NCI-H1417 (cell line): ENCODE measurements at regions not wholly inside any gene's neighbourhood (a gene's known extent, or its start where the extent isn't known, plus 50 kb on each side); places are given as distances from the start of the nearest gene placed in this dataset.
A peak's percentile ranks its signal among the peaks of the same experiment; 100 is the strongest.

Experiments used
- DNase-seq, 3 experiments: peaks; one replicate each; lab custom pipeline; 2025; lab: John Stamatoyannopoulos, UW

- no peak for DNase-seq
Measured at GRCh38 chr5:60185231-60186099, 291.9 kb upstream of the PDE4D start.

GRCh38 chr5:60184606-60185005 is 291.1 kb upstream of the PDE4D start:
- no peak for DNase-seq

DNA sequence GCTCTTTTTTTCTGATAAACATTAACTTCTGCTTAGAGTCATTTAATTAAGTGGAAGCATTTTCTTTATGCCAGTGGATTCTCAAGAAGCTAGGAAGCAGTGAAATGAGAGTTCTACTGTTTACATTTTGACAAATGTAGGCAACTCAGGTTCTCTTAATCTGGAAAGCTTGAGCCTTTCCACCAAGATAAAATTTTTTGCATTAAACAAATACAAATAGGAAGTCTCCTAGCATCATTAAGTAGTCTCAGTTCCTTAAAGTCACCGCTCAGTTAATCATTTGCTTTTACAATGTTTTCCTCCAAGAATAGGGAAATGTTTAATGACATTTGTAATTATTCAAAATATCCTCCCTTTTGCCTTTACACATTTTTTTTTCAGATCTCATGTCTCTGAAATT is 290.4 kb upstream of the PDE4D start:
- no peak for DNase-seq

GRCh38 chr5:60178101-60178500 is 284.6 kb upstream of the PDE4D start:
- DNase-seq: no peak

GRCh38 chr5:60177596-60177995 is 284.1 kb upstream of the PDE4D start:
- no peak for DNase-seq

DNA sequence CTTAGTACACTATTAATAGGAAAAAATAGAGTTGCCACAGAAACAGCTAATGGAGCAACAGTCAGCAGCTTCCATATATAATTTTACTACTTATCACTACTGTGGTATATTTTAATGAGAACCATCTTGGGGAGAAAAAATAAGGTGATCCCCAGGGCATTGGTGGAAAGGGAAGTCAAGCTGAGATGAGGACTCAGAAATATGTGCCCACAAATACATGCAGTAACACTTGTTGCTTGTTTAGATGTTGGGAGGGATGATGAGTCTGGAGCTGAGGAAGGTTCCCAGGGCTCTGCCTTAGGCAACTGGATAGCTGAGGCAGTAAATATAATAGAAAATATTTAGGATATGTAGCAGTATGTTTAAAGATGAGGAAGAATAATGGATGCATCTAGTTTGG is 280.1 kb upstream of the PDE4D start:
- DNase-seq: no peak

GRCh38 chr5:60163762-60164161 is 270.2 kb upstream of the PDE4D start:
- no peak for DNase-seq

DNA sequence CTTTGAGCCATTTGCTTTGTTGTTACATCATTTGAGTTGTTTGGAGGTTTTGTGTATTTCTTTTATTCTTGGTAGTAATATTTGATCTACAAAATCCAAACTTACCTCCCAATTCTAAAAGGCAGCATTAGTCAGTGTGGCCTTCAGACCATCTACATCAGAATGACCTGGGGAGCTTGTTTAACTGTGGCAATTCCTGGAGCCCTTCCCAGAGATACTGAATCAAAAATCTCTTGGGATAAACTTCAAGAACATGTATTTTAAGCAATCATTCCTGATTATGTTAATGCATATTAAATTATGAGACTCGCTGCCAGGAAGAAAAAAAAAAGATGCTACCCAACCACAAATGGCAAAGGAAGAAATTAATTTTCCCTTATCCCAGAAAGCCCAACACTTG is 268.9 kb upstream of the PDE4D start:
- DNase-seq: peak in 1 of 3 experiments; percentile 3

- DNase-seq: peak in 2 of 3 experiments; percentile 19 to 49
Measured at GRCh38 chr5:60161340-60161934, 267.9 kb upstream of the PDE4D start.

DNA sequence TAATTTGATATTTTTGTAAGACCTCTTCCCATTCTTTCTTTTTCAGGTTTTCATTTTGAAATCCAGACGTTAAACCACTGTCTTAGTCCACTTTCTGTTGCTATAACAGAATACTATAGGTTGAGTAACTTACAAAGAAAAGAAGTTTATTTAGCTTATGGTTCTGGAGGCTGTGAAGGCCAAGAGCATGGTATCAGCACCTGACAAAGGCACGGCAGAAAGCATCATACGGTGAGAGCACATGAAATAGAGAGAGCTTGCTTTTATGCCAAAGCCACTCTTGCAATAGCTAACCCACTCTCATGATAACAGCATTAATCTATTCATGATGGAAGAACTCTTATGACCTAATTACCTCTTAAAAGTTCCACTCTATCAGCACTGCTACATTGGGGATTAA is 255.6 kb upstream of the PDE4D start:
- no peak for DNase-seq

DNA sequence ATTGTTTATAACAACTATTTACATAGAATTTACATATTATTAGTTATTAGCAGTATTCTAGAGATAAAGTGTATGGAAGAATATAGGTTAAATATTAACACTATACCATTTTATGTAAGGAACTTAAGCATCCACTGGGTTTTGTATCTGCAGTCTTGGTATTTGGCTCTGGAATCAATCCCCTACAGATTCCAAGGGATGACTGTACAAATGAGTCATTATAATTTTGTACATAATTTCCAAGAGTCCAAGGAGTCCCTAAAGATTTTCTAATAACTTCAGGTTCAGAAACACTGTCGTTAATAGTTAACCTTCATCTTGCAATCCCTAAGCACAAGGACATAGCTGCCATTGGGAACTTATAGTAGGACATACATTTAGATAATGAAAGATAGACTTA is 254.8 kb upstream of the PDE4D start:
- no peak for DNase-seq

DNA sequence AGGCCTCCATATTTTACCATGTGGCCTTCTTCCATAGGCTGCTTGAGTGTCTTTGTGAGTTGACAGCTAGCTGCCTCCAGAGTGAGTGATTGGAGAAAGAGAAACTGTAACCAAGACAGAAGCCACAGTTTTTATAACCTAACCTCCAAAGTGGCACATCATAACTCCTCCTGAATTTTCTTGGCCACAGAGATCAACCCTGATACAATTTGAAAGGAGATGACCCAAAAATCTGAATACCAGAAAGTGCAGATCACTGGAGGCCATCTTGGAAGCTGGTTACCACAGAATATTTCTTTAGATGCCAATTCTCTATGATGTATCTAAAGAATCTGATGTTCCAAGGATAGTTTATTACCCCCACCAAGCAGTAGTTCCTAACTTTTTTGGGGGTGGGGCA is 254.3 kb upstream of the PDE4D start:
- no peak for DNase-seq

DNA sequence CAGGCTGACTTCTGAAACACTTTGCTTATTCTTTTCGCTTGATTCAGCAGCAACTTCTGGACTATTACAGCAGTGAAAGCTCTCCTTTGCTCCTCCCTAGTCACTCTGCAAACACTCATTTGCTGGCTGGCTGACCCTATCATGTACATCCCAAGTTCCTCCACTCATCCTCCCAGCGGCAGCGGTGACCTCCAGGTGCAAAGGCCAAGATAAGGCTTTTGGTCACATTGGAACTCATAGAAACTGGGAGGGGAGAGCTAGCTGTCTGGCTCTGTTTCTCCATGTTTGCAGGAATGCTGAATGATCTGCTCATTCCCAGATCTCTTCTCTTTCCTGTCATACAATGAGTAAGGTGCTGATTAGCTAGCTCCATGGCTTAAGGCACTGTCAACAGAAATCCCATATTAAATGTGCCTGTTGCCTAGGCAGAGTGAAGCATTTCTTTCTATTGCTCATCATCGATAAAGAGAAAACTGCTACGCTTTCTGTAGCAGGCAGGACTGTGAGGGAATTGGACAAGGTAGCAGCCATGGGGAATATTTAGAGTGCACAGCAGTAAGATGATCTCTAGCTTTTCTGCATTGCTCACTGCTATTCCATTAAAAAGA is 250.5 kb upstream of the PDE4D start:
- no peak for DNase-seq

DNA sequence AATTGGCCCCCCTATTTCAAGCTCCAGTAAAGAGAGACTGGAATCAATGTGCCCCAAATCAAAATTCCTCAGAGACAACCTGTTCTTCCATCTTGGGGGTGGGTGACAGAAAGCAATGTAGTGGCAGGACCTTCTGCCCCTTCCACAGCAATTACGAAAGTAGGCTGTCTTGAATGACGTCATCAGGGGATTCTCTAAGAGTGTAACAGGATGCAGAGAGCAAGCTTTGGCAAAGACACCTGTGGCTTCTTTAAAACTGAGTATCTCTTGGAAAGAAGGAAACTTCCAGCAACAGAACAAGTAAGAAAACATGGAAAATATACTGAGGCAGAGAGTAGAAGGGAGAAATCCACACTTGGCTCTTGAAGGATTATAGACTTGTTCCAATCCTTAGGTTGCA is 247.6 kb upstream of the PDE4D start:
- no peak for DNase-seq

DNA sequence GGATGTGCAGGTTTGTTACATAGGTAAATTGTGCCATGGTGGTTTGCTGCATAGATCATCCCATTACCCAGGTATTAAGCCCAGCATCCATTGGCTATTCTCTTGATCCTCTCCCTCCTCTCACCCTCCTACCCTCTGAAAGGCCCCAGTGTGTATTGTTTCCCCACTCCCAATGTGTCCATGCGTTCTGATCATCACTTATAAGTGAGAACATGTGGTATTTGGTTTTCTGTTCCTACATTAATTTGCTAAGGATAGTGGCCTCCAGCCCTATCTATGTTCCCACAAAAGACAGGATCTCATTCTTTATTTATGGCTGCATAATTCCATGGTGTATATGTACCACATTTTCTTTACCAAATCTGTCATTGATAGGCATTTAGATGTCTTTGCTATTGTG is 243.3 kb upstream of the PDE4D start:
- DNase-seq: no peak

- no peak for DNase-seq
Measured at GRCh38 chr5:60131504-60131903, 238.0 kb upstream of the PDE4D start.

DNA sequence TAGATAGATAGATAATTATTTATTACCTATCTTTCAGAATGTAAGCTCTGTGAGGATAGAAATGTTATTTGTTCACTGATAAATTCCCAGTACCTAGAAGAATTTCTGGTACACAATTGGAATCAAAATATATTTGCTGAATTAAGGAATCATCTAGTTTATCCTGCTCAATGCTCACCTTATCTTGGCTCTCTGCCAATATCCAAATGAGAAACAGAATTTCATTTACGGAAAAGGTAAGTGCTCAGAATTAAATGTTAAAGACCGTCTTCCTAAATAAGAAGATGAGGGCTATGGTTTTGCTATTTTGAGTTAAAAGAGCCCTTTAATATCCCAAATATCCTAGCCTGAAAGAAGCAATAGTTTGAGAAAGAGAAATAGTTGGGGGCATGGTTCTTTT is 232.1 kb upstream of the PDE4D start:
- DNase-seq: no peak

DNA sequence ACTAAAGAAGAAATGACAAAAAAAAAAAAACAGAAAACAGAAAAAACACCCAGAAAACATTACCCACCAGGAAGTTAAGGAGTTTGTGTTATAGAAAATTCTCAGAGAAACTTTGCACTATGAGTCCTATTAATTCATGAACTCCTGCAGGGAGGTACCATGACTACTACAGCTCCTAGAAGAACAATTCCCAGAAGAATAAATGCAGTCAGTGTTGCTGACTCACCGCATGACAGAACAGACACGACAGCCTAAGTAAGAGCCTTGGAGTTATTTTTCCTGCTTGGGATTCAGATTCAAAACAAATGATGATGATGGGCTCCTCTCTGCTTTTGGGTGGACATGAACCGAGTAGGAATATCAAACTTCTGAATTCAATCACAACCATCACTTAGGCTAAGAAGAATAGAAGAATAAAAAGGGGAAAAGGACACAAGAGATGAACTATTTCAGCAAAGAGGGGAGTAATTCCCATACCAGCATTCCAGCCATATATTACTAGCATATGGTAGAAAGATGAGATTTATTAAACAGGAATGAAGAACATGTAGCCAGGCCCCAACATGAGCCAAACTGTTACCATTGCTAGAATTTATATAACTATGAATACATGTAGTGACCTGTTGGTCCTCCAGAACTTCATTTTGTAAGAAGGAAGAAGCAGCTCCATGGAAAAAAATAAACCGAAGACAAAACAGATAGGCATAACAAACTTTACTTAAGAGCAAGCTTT is 209.6 kb upstream of the PDE4D start:
- DNase-seq: no peak

DNA sequence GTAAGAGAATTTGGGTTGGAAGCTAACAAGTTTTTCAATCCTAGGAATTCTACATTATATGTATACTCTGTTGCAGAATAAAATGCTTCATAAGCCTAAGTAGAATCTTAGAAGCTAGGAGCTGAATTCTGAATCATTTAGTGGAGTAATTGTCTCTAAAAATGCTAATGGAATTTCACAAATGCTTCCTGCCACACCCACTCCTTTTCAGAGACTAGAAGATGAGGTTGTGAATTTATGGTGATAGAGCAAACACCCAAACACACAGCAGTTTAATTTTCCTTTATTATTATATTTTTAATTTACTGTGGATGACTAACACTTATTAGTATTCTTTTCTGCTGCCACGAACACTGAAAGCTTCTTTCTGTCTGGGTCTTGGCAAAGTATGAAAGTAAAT is 208.0 kb upstream of the PDE4D start:
- DNase-seq: no peak

GRCh38 chr5:60092671-60093422 is 199.3 kb upstream of the PDE4D start:
- no peak for DNase-seq

GRCh38 chr5:60086583-60086982 is 193.1 kb upstream of the PDE4D start:
- DNase-seq: no peak

DNA sequence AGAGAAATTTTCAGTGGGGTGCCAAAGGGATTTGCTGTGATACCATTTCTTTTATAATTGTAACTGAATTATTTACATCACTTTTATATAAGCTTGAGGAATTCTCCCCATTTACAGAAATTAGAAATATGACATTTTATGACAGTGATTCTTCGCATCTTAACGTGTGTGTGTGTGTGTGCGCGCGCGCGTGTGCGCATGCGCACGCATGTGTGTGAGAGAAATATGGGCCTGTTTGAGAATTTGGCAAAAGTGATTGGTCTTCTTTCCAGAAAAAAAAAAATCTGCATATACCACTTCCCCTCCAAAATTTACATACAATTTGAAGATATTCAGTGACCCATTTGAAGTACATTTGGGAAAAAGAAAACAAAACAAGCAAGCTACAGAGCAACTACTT is 190.7 kb upstream of the PDE4D start:
- DNase-seq: no peak
